Panc1 (cell line): ENCODE measurements at regions not wholly inside any gene's neighbourhood (a gene's known extent, or its start where the extent isn't known, plus 50 kb on each side); places are given as distances from the start of the nearest gene placed in this dataset.
"Not testable (repeated sequence)": the region's sequence is repeated elsewhere in the genome, so short reads cannot be mapped to it uniquely, and the experiment has no call there.

Experiments
- ATAC-seq: fragments of 200-7000 bp; cut with Tn5 transposase; 2 replicates; pipeline ENCODE4 v1.9.1; 2020; ENCODE audit warnings: mild to moderate bottlenecking, moderate library complexity
- BruUV-seq: library from RNA; stranded (reverse); fragments of 400-500 nt; replicated peaks from 2 replicates; lab custom pipeline; 2021; lab: Mats Ljungman, UMichigan
- CTCF ChIA-PET: fragments of 300-600 bp; sonication (Branson Sonifier 250); formaldehyde crosslinking; loops from one replicate; lab custom pipeline; 2022; ENCODE audit warnings: antibody characterized with exemption; lab: Charles Lee
- POLR2A ChIA-PET: fragments of 300-600 bp; sonication (Branson Sonifier 250); formaldehyde crosslinking; loops from one replicate; lab custom pipeline; 2022; ENCODE audit warnings: antibody characterized with exemption; lab: Charles Lee
- DNase-seq: peaks from one replicate; pipeline ENCODE4 v3.0.0-alpha.2; 2010; ENCODE audit warnings: low read depth, low spot score
- H3K27ac ChIP-seq: 2 replicates; pipeline ENCODE4 v1.5.1; 2011; ENCODE audit warnings: mild to moderate bottlenecking, low read length, inconsistent platforms
- H3K27me3 ChIP-seq: fragments of 200-500 bp; sonication (Bioruptor generic); 2 replicates; pipeline ENCODE4 v1.6.0; 2014; ENCODE audit warnings: low read length, inconsistent platforms; ENCODE audit not compliant: control insufficient read depth, insufficient read depth
- H3K36me3 ChIP-seq: fragments of 200-500 bp; sonication (Bioruptor generic); 2 replicates; pipeline ENCODE4 v1.5.1; 2014; ENCODE audit warnings: inconsistent platforms, mild to moderate bottlenecking, low read length, moderate library complexity; ENCODE audit not compliant: control insufficient read depth, insufficient read depth
- H3K4me1 ChIP-seq: 2 replicates; pipeline ENCODE4 v1.5.1; 2011; ENCODE audit warnings: inconsistent platforms, mild to moderate bottlenecking, low read length, moderate library complexity; ENCODE audit not compliant: control insufficient read depth, insufficient read depth
- H3K4me3 ChIP-seq, 2 experiments: 2 replicates each; pipeline ENCODE4 v1.5.1; 2011 to 2012; ENCODE audit warnings: low read depth in 2 of 2, low read length in 2 of 2, mild to moderate bottlenecking in 2 of 2, inconsistent platforms in 1 of 2, moderate library complexity in 1 of 2
- H3K9me3 ChIP-seq: fragments of 200-500 bp; sonication (Bioruptor generic); 2 replicates; pipeline ENCODE4 v1.5.1; 2014; ENCODE audit warnings: low read depth, mild to moderate bottlenecking, inconsistent platforms, low read length, moderate library complexity; ENCODE audit not compliant: control insufficient read depth, insufficient read depth
- CTCF ChIP-seq: fragments of 450-650 bp; IDR thresholded peaks from 2 replicates; pipeline ENCODE4 v1.5.1; 2017; ENCODE audit warnings: mild to moderate bottlenecking
- POLR2AphosphoS5 ChIP-seq: IDR thresholded peaks from 2 replicates; pipeline ENCODE4 v1.6.1; 2012; ENCODE audit warnings: mild to moderate bottlenecking, low read depth, low read length, moderate library complexity
- REST ChIP-seq, 2 experiments: IDR thresholded peaks; 2 replicates each; pipeline ENCODE4 v1.6.1; 2011 to 2012; ENCODE audit warnings: low read depth in 2 of 2, control low read depth in 1 of 2, low read length in 1 of 2, mild to moderate bottlenecking in 1 of 2, moderate library complexity in 1 of 2; ENCODE audit not compliant: insufficient read depth in 1 of 2
- SIN3A ChIP-seq: IDR thresholded peaks from 2 replicates; pipeline ENCODE4 v1.6.1; 2012; ENCODE audit warnings: low read depth, mild to moderate bottlenecking, low read length, moderate library complexity, borderline replicate concordance; ENCODE audit not compliant: insufficient read depth
- TCF7L2 ChIP-seq: IDR thresholded peaks from 2 replicates; pipeline ENCODE4 v1.6.1; 2011; ENCODE audit warnings: mild to moderate bottlenecking, low read depth, low read length, inconsistent platforms
- in situ Hi-C: cut with HindIII; loops from 2 replicates; pipeline ENCODE4 v1.10.0; 2016; ENCODE audit warnings: low sequenced_read_pairs, low pct_unique_long_range_greater_than_20kb
- intact Hi-C: fragments of 100-400 bp; cut with micrococcal nuclease; formaldehyde crosslinking; loops from one replicate; pipeline ENCODE4 v1.10.0; 2022; ENCODE audit not compliant: unreplicated experiment

GRCh38 chr4:186798951-186799659 is 75.4 kb upstream of the FAT1 start:
- no TSS peak for BruUV-seq
- no peaks in the 10 kb centered on the region for H3K9me3 ChIP-seq
- H3K27me3 ChIP-seq, result no peaks in the 10 kb centered on the region
- intact Hi-C loops, result no loop called here
- in situ Hi-C loops, result no loop called here
- no peak overlapping the region for H3K4me3 ChIP-seq
- no peaks in the 10 kb centered on the region for H3K4me1 ChIP-seq
- TF ChIP-seq REST (IDR thresholded peaks at IDR 0.05; ENCODE audit: insufficient read depth in 1 of 2, low read depth in 2 of 2, low read length in 1 of 2), result no peak
- no peak for TF ChIP-seq CTCF
- no peak for TF ChIP-seq POLR2AphosphoS5
- TF ChIP-seq TCF7L2, result no peak
- TF ChIP-seq SIN3A, result no peak
- ATAC-seq (no peak), DNase-seq (no peak)
- POLR2A ChIA-PET, result no interaction called here
- H3K27ac ChIP-seq, result no peak overlapping the region
- H3K36me3 ChIP-seq, result no peaks in the 10 kb centered on the region
- CTCF ChIA-PET, result no interaction called here

- H3K27me3 ChIP-seq, result no peaks in the 10 kb centered on the region
- no peak for ATAC-seq
- TF ChIP-seq POLR2AphosphoS5 (no peak), REST (IDR thresholded peaks at IDR 0.05; ENCODE audit: insufficient read depth in 1 of 2, low read depth in 2 of 2, low read length in 1 of 2) (no peak), CTCF (no peak), TCF7L2 (no peak), SIN3A (no peak)
- intact Hi-C loops (no loop called here), in situ Hi-C loops (no loop called here)
- ChIA-PET POLR2A (no interaction called here), CTCF (no interaction called here)
- H3K36me3 ChIP-seq, result no peaks in the 10 kb centered on the region
- no peak overlapping the region for H3K27ac ChIP-seq
- DNase-seq, result no peak
- H3K4me3 ChIP-seq, result no peak overlapping the region
- H3K4me1 ChIP-seq, result no peaks in the 10 kb centered on the region; the same call in 1 of the 2 replicates
- no TSS peak for BruUV-seq
- H3K9me3 ChIP-seq, result no peaks in the 10 kb centered on the region
These were observed 81.6 kb upstream of the FAT1 start for GRCh38 chr4:186805020-186805820.

- POLR2A ChIA-PET, H3K27me3 ChIP-seq, intact Hi-C loops, DNase-seq, ATAC-seq, BruUV-seq, H3K4me1 ChIP-seq, H3K27ac ChIP-seq, in situ Hi-C loops, CTCF ChIA-PET, H3K36me3 ChIP-seq, H3K9me3 ChIP-seq, H3K4me3 ChIP-seq: not testable (repeated sequence)
These were observed 82.3 kb upstream of the FAT1 start for GRCh38 chr4:186805917-186806316.
